WTC11 (cell line): ENCODE measurements at regions not wholly inside any gene's neighbourhood (a gene's known extent, or its start where the extent isn't known, plus 50 kb on each side); places are given as distances from the start of the nearest gene placed in this dataset.

Experiments
- ATAC-seq: fragments of 200-7000 bp; cut with Tn5 transposase; 2 replicates; pipeline ENCODE4 v1.10.0; 2021; ENCODE audit warnings: mild to moderate bottlenecking, moderate library complexity
- CTCF ChIA-PET: fragments of 300-600 bp; sonication (Branson Sonifier 250); formaldehyde crosslinking; loops from one replicate; lab custom pipeline; 2021; ENCODE audit warnings: antibody characterized with exemption; lab: Charles Lee
- POLR2A ChIA-PET: fragments of 350-600 bp; sonication (Branson Sonifier 250); formaldehyde crosslinking; loops from one replicate; lab custom pipeline; 2021; ENCODE audit warnings: antibody characterized with exemption; lab: Charles Lee
- DNase-seq: peaks from one replicate; pipeline ENCODE4 v3.0.0; 2021; ENCODE audit warnings: low spot score
- H3K27ac Mint-ChIP-seq: 2 replicates; pipeline ENCODE4 v1.8.0; 2021; ENCODE audit warnings: mixed read lengths
- H3K27me3 Mint-ChIP-seq: 2 replicates; pipeline ENCODE4 v1.8.0; 2021; ENCODE audit warnings: low read depth, mild to moderate bottlenecking, moderate library complexity, mixed read lengths
- H3K36me3 Mint-ChIP-seq: 2 replicates; pipeline ENCODE4 v1.8.0; 2021; ENCODE audit warnings: mixed read lengths
- H3K4me1 Mint-ChIP-seq: 2 replicates; pipeline ENCODE4 v1.8.0; 2022; ENCODE audit warnings: mixed read lengths
- H3K4me3 Mint-ChIP-seq: 2 replicates; pipeline ENCODE4 v1.8.0; 2021; ENCODE audit warnings: mild to moderate bottlenecking, moderate library complexity, mixed read lengths
- H3K9me3 Mint-ChIP-seq: 2 replicates; pipeline ENCODE4 v1.8.0; 2021; ENCODE audit warnings: mixed read lengths
- ATF1 ChIP-seq: sonication (generic); formaldehyde crosslinking; IDR thresholded peaks from 2 replicates; pipeline ENCODE4 v1.8.1; 2023; ENCODE audit warnings: mild to moderate bottlenecking, moderate library complexity, missing genetic modification reagents
- CBFB ChIP-seq: sonication (generic); formaldehyde crosslinking; IDR thresholded peaks from 2 replicates; pipeline ENCODE4 v1.8.1; 2022; ENCODE audit warnings: mild to moderate bottlenecking, low read depth, missing genetic modification reagents
- CREM ChIP-seq: sonication (generic); formaldehyde crosslinking; IDR thresholded peaks from 2 replicates; pipeline ENCODE4 v1.8.1; 2022; ENCODE audit warnings: mild to moderate bottlenecking, missing genetic modification reagents, moderate library complexity
- EMX1 ChIP-seq: fragments of 250-450 bp; sonication (Bioruptor Pico); IDR thresholded peaks from 2 replicates; pipeline ENCODE4 v1.8.0; 2021; ENCODE audit warnings: mild to moderate bottlenecking
- FOXP1 ChIP-seq: sonication (generic); formaldehyde crosslinking; IDR thresholded peaks from 2 replicates; pipeline ENCODE4 v1.8.0; 2022; ENCODE audit warnings: missing genetic modification reagents, mild to moderate bottlenecking, moderate library complexity, borderline replicate concordance
- GTF2I ChIP-seq: fragments of 250-450 bp; sonication (Bioruptor Pico); conservative IDR thresholded peaks from 2 replicates; pipeline ENCODE4 v1.4.0; 2021; ENCODE audit warnings: mild to moderate bottlenecking
- HMGA2 ChIP-seq: fragments of 250-450 bp; sonication (Bioruptor Pico); IDR thresholded peaks from 2 replicates; pipeline ENCODE4 v1.4.0; 2021; ENCODE audit warnings: mild to moderate bottlenecking, moderate library complexity
- JAZF1 ChIP-seq: fragments of 250-450 bp; sonication (Bioruptor Pico); IDR thresholded peaks from 2 replicates; pipeline ENCODE4 v1.9.0; 2021; ENCODE audit warnings: moderate library complexity, mild to moderate bottlenecking, inconsistent platforms
- KAT7 ChIP-seq: sonication (generic); formaldehyde crosslinking; IDR thresholded peaks from 2 replicates; pipeline ENCODE4 v1.8.1; 2023; ENCODE audit warnings: missing genetic modification reagents, mild to moderate bottlenecking, borderline replicate concordance
- NFYB ChIP-seq: sonication (generic); formaldehyde crosslinking; conservative IDR thresholded peaks from 2 replicates; pipeline ENCODE4 v1.8.0; 2022; ENCODE audit warnings: low read depth, missing genetic modification reagents
- NR2C2 ChIP-seq: sonication (generic); formaldehyde crosslinking; IDR thresholded peaks from 2 replicates; pipeline ENCODE4 v1.8.0; 2022; ENCODE audit warnings: mild to moderate bottlenecking, missing genetic modification reagents
- NR3C1 ChIP-seq: sonication (generic); formaldehyde crosslinking; conservative IDR thresholded peaks from 2 replicates; pipeline ENCODE4 v1.8.1; 2023; ENCODE audit warnings: low read depth, mild to moderate bottlenecking, missing genetic modification reagents
- OVOL2 ChIP-seq: fragments of 250-450 bp; sonication (Bioruptor Pico); IDR thresholded peaks from 2 replicates; pipeline ENCODE4 v1.9.0; 2021; ENCODE audit warnings: mild to moderate bottlenecking, borderline replicate concordance
- RELA ChIP-seq: sonication (generic); formaldehyde crosslinking; IDR thresholded peaks from 2 replicates; pipeline ENCODE4 v1.8.1; 2022; ENCODE audit warnings: missing genetic modification reagents, mild to moderate bottlenecking, borderline replicate concordance
- RORB ChIP-seq: fragments of 250-450 bp; sonication (Bioruptor Pico); IDR thresholded peaks from 2 replicates; pipeline ENCODE4 v1.9.0; 2021; ENCODE audit warnings: mild to moderate bottlenecking
- TCF7 ChIP-seq: sonication (generic); formaldehyde crosslinking; IDR thresholded peaks from 2 replicates; pipeline ENCODE4 v1.8.0; 2022; ENCODE audit warnings: mild to moderate bottlenecking, low read depth, missing genetic modification reagents, moderate library complexity
- TEAD1 ChIP-seq: sonication (generic); formaldehyde crosslinking; IDR thresholded peaks from 2 replicates; pipeline ENCODE4 v1.8.0; 2022; ENCODE audit warnings: mild to moderate bottlenecking, missing genetic modification reagents
- ZNF121 ChIP-seq: sonication (generic); formaldehyde crosslinking; IDR thresholded peaks from 2 replicates; pipeline ENCODE4 v1.8.0; 2023; ENCODE audit warnings: missing genetic modification reagents
- ZNF396 ChIP-seq: fragments of 250-450 bp; sonication (Bioruptor Pico); IDR thresholded peaks from 2 replicates; pipeline ENCODE4 v1.8.0; 2021; ENCODE audit warnings: mild to moderate bottlenecking, moderate library complexity, borderline replicate concordance
- TF ChIP-seq, protein P1 (sequence below): sonication (generic); formaldehyde crosslinking; IDR thresholded peaks from 2 replicates; pipeline ENCODE4 v1.8.1; 2023; ENCODE audit warnings: mild to moderate bottlenecking, missing genetic modification reagents
- TF ChIP-seq, protein P2 (sequence below): fragments of 250-450 bp; sonication (Bioruptor Pico); IDR thresholded peaks from 2 replicates; pipeline ENCODE4 v1.9.0; 2021; ENCODE audit warnings: moderate library complexity, mild to moderate bottlenecking, inconsistent platforms, borderline replicate concordance
- TF ChIP-seq, protein P3 (sequence below): sonication (generic); formaldehyde crosslinking; IDR thresholded peaks from 2 replicates; pipeline ENCODE4 v1.8.1; 2023; ENCODE audit warnings: mild to moderate bottlenecking, missing genetic modification reagents, moderate library complexity
- TF ChIP-seq, protein P4 (sequence below): sonication (generic); formaldehyde crosslinking; IDR thresholded peaks from 2 replicates; pipeline ENCODE4 v1.8.1; 2022; ENCODE audit warnings: low read depth, missing genetic modification reagents, borderline replicate concordance
- TF ChIP-seq, protein P5 (sequence below): sonication (generic); formaldehyde crosslinking; IDR thresholded peaks from 2 replicates; pipeline ENCODE4 v1.8.1; 2023; ENCODE audit warnings: mild to moderate bottlenecking, missing genetic modification reagents

- ChIA-PET POLR2A (no interaction called here), CTCF (no interaction called here)
- no peak overlapping the region for H3K27ac Mint-ChIP-seq
- ATAC-seq (no peak), DNase-seq (no peak)
- H3K4me1 Mint-ChIP-seq, result peaks cover 2% of the 10 kb centered on the region
- no peak overlapping the region for H3K4me3 Mint-ChIP-seq
- H3K27me3 Mint-ChIP-seq, result no peaks in the 10 kb centered on the region; the same call in 1 of the 2 replicates
- H3K9me3 Mint-ChIP-seq, result peaks cover 6% of the 10 kb centered on the region
- TF ChIP-seq NR3C1 (CRISPR knock-in tag) (no peak), JAZF1 (CRISPR knock-in tag) (no peak), OVOL2 (CRISPR knock-in tag) (no peak), CREM (CRISPR knock-in tag) (no peak), TCF7 (no peak), ZNF121 (CRISPR knock-in tag) (no peak)
- TF ChIP-seq, protein P1, sequence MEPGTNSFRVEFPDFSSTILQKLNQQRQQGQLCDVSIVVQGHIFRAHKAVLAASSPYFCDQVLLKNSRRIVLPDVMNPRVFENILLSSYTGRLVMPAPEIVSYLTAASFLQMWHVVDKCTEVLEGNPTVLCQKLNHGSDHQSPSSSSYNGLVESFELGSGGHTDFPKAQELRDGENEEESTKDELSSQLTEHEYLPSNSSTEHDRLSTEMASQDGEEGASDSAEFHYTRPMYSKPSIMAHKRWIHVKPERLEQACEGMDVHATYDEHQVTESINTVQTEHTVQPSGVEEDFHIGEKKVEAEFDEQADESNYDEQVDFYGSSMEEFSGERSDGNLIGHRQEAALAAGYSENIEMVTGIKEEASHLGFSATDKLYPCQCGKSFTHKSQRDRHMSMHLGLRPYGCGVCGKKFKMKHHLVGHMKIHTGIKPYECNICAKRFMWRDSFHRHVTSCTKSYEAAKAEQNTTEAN (CRISPR knock-in tag), result no peak
- peaks cover 3% of the 10 kb centered on the region; the same call in 1 of the 2 replicates for H3K36me3 Mint-ChIP-seq
Observed at GRCh38 chr2:149661844-149662243, 74.3 kb upstream of the MMADHC start.

DNA sequence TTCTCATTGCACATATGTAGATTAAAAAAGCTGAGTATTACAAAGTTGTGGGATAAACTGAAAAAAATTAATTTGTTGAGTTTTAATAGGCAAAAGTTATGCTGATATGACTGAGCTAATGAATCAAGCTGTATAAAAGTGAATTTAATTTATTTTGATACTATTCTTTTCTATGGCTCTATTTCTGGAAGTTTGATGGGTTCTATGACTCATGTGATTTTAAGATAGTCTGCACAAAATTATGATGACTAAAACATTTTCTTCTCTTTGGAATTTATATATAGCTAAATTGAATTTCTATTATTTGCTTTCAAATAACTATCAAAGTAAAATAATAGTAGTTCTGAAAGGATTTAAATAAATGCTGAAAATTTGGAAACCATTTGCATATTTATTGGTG lies 71.0 kb upstream of the MMADHC start:
- Mint-ChIP-seq H3K4me1 (peaks cover 4% of the 10 kb centered on the region; the same call in 1 of the 2 replicates), H3K4me3 (no peak overlapping the region), H3K9me3 (peaks cover 9% of the 10 kb centered on the region), H3K36me3 (0 out of 2 replicates have a peak, but pooled peaks cover 4% of the 10 kb centered on the region), H3K27me3 (no peaks in the 10 kb centered on the region), H3K27ac (no peak overlapping the region)
- DNase-seq (no peak), ATAC-seq (no peak)
- TF ChIP-seq TEAD1 (CRISPR knock-in tag) (no peak), RELA (no peak), ATF1 (CRISPR knock-in tag) (no peak), ZNF396 (CRISPR knock-in tag) (no peak), RORB (CRISPR knock-in tag) (no peak), GTF2I (CRISPR knock-in tag) (no peak), CBFB (CRISPR knock-in tag) (no peak)
- TF ChIP-seq, protein P2, sequence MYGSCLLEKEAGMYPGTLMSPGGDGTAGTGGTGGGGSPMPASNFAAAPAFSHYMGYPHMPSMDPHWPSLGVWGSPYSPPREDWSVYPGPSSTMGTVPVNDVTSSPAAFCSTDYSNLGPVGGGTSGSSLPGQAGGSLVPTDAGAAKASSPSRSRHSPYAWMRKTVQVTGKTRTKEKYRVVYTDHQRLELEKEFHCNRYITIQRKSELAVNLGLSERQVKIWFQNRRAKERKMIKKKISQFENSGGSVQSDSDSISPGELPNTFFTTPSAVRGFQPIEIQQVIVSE (CRISPR knock-in tag), result no peak
- TF ChIP-seq, protein P3, sequence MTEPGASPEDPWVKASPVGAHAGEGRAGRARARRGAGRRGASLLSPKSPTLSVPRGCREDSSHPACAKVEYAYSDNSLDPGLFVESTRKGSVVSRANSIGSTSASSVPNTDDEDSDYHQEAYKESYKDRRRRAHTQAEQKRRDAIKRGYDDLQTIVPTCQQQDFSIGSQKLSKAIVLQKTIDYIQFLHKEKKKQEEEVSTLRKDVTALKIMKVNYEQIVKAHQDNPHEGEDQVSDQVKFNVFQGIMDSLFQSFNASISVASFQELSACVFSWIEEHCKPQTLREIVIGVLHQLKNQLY, result no peak
- ChIA-PET POLR2A (no interaction called here), CTCF (no interaction called here)

DNA sequence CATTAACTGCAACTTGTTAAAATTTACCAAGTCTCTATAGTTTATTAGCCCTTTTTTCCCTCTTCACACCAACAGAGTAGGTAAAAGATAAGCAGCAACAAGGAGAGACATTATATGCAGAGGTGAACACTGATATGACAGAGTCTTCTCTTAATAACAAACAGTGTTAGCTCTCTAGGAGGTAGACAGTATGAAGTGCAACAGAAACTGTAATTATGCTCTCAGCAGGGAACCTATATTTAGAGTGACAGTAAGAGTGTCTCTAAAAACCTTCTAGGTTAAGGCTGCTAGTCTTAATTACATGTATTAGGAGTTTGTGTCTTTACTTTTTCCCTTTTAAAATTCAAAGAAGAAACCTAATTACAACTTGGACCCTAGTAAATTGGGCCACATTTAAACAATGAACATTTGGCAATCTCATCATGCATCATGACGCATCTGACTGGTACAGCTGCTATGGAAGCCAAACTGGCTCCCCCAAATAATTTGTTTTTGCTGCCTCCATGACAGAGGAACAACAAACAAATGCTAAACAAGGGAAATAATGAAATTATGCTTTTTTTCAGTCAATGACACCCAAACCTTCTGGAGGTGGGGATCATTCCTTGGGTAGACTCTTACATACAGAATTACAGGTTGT lies 69.9 kb upstream of the MMADHC start:
- no peak overlapping the region for H3K27ac Mint-ChIP-seq

DNA sequence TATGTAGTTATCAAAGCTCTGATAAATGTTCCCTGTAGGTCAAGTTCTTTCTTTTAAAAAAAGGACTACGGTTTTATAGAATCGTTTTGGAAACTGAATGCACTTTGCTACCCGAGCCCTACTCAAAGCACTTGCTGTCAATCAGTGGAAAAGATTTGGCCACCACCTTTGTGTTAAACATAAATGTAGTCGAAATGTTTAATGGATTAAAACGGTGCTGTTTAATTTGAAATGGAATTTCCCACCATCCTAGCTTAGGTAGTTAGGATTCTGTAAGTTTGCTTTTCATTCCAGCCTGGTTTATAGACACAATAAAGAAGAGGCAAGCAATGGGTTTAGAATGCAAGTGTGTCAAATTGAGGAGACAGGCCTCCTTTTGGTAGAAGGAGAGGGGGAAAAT lies 69.4 kb upstream of the MMADHC start:
- ChIA-PET POLR2A (no interaction called here), CTCF (no interaction called here)
- H3K27me3 Mint-ChIP-seq, result no peaks in the 10 kb centered on the region
- no peak overlapping the region for H3K4me3 Mint-ChIP-seq
- no peak overlapping the region for H3K27ac Mint-ChIP-seq
- TF ChIP-seq NR2C2 (CRISPR knock-in tag), result no peak
- TF ChIP-seq, protein P4, sequence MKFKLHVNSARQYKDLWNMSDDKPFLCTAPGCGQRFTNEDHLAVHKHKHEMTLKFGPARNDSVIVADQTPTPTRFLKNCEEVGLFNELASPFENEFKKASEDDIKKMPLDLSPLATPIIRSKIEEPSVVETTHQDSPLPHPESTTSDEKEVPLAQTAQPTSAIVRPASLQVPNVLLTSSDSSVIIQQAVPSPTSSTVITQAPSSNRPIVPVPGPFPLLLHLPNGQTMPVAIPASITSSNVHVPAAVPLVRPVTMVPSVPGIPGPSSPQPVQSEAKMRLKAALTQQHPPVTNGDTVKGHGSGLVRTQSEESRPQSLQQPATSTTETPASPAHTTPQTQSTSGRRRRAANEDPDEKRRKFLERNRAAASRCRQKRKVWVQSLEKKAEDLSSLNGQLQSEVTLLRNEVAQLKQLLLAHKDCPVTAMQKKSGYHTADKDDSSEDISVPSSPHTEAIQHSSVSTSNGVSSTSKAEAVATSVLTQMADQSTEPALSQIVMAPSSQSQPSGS (CRISPR knock-in tag), result no peak
- no peak for TF ChIP-seq HMGA2 (CRISPR knock-in tag)
- TF ChIP-seq, protein P5, sequence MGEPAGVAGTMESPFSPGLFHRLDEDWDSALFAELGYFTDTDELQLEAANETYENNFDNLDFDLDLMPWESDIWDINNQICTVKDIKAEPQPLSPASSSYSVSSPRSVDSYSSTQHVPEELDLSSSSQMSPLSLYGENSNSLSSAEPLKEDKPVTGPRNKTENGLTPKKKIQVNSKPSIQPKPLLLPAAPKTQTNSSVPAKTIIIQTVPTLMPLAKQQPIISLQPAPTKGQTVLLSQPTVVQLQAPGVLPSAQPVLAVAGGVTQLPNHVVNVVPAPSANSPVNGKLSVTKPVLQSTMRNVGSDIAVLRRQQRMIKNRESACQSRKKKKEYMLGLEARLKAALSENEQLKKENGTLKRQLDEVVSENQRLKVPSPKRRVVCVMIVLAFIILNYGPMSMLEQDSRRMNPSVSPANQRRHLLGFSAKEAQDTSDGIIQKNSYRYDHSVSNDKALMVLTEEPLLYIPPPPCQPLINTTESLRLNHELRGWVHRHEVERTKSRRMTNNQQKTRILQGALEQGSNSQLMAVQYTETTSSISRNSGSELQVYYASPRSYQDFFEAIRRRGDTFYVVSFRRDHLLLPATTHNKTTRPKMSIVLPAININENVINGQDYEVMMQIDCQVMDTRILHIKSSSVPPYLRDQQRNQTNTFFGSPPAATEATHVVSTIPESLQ (CRISPR knock-in tag), result no peak
- TF ChIP-seq FOXP1 (CRISPR knock-in tag), result no peak
- H3K4me1 Mint-ChIP-seq, result peaks cover 4% of the 10 kb centered on the region; the same call in 1 of the 2 replicates
- peaks cover 9% of the 10 kb centered on the region for H3K9me3 Mint-ChIP-seq
- 0 out of 2 replicates have a peak, but pooled peaks cover 4% of the 10 kb centered on the region for H3K36me3 Mint-ChIP-seq
- ATAC-seq, result no peak
- no peak for DNase-seq

More for the DNA sequence above, 69.9 kb upstream of the MMADHC start:
- H3K27me3 Mint-ChIP-seq, result no peaks in the 10 kb centered on the region
- H3K4me1 Mint-ChIP-seq, result peaks cover 4% of the 10 kb centered on the region; the same call in 1 of the 2 replicates
- peaks cover 9% of the 10 kb centered on the region for H3K9me3 Mint-ChIP-seq
- H3K4me3 Mint-ChIP-seq, result no peak overlapping the region
- H3K36me3 Mint-ChIP-seq, result 0 out of 2 replicates have a peak, but pooled peaks cover 4% of the 10 kb centered on the region
- TF ChIP-seq NR3C1 (CRISPR knock-in tag) (no peak), EMX1 (CRISPR knock-in tag) (no peak), KAT7 (CRISPR knock-in tag) (no peak), NFYB (CRISPR knock-in tag) (no peak)
- no peak for DNase-seq
- POLR2A ChIA-PET, result no interaction called here
- CTCF ChIA-PET, result no interaction called here
- ATAC-seq, result no peak
